ENCODE measurements at regions not wholly inside any gene's neighbourhood (a gene's known extent, or its start where the extent isn't known, plus 50 kb on each side); places are given as distances from the start of the nearest gene placed in this dataset.
A peak's percentile ranks its signal among the peaks of the same experiment; 100 is the strongest.

GRCh38 chr9:22288661-22289060 lies 158.0 kb upstream of the DMRTA1 start:
- DNase-seq, result no peak

DNA sequence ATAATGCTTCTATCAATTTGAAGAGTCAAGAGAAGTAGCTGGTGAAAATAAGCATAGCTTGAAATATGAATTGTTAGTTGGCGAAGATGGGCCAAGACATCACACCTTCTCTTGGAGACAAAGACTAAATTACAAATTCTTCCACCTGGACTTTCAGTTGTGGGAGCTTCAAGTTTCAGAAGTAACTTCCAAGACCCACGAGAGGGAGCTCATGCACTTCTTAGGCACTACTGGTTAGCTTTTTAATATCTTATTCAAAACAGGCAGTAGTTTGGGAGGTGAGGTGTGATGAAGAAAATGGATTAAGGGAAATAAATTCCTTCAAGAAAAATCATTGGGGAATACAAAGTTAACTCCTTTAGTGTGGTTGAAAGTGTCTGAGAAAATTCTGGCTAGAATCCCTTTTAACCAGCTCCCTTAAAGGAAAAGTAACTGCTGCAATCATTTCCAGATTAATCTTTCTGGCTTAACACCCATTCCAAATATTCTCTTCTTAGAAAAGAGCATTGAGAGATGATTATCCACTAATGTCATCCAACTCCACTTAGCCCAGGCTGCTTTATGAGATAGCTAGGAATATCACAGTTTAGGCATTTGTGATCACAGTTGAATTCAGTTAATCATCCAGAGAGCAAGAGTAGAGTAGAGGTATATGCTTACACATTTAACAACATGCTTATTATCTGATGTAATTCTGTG lies 139.5 kb upstream of the DMRTA1 start:
- DNase-seq, result peak; percentile 72

- peak; percentile 45 for DNase-seq
These were observed 138.4 kb upstream of the DMRTA1 start for GRCh38 chr9:22308177-22308576.

GRCh38 chr9:22316645-22317044 lies 130.0 kb upstream of the DMRTA1 start:
- DNase-seq, result no peak

DNA sequence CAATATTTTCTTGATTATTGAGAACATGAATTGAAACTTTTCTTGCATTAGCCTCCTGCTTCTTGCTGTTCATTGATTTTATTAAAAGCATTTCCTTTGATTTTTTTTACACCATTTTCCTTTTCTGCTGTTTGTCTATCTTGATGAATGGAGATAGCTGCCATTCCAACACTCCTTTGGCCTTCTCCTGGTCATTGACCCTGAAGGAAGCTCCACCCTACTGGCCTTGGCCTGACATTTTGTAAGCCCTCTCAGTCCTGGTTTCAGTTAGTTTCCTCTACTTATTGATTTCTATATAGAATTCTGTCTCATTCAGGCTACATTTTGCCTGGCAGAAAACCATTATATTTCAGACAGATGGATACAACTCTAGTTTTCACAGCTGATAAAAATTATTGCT lies 115.1 kb upstream of the DMRTA1 start:
- no peak for DNase-seq

DNA sequence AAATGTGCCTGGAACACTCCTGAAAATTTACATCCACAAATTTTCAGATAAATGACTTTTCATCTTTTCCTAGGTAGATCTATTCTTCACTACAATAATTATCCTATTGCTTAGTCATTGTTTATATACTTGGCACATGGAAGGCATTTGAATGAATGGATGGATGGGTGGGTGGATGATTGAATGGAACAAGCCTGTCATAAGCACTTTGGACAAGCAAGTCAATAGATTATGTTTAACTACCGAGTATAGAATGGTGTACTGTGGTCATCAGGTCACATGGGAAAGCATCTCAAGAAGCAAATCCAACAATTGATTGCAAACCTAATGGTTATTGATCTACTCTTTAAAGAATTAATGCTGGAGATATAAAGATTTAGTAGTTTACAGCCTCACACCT lies 114.4 kb upstream of the DMRTA1 start:
- DNase-seq, result no peak

DNA sequence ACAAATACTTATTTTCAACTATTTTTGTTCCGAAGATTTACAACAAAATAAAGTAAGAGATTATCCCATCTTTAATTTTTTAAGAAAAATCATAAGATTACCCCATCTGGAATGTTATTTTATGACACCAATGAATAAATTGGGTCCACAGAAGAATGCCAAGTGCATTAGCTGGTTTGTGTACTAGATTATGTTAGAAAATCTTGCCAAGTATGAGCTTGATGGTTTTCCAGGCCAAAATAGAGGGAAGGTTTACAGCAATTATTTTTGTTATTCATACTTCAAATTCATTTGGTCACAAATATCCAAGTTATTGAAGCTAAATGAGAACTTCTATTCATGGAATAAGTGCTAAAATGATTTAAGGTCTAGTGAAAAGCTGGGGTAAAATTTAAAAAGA lies 109.4 kb upstream of the DMRTA1 start:
- no peak for DNase-seq

- DNase-seq, result no peak
These were observed 104.0 kb upstream of the DMRTA1 start for GRCh38 chr9:22342491-22343217.

DNA sequence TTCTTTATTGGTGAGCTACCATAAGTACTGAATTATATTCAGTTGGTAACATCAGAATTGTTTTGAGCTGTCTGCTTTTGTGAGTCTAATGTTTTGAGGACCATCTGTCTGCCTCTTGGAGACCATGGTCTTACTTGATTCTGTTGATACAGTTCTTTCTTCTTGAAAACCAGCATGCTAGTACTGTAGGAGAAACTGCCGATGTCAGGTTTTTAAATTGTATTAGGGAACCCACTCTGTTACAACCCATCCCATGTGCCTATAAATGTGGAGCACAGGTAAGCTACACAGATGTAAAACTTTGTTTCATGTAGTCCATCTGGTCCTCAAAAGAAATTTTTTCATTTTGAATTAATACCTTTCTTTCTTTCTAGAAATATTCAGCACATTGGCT lies 103.4 kb upstream of the DMRTA1 start:
- no peak for DNase-seq

GRCh38 chr9:22354699-22355384 lies 91.8 kb upstream of the DMRTA1 start:
- DNase-seq, result no peak

- no peak for DNase-seq
These were observed 89.6 kb upstream of the DMRTA1 start for GRCh38 chr9:22356985-22357384.

DNA sequence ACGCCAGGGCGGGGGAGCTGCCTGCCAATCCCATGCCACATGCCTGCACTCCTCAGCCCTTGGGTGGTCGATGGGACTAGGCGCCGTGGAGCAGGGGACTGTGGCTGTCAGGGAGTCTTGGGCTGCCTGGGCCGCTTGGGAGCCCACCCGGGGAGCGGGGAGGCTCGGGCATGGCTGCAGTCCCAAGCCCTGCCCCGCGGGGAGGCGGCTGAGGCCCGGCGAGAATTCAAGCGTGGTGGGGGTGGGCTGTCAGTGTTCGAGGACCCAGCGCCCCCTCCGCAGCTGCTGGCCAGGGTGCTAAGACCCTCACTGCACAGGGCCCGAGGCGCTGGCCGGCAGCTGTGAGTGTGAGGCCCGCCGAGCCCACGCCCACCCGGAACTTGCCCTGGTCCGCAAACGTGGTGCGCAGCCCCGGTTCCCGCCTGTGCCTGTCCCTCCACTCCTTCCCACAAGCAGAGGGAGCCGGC lies 83.2 kb upstream of the DMRTA1 start:
- DNase-seq, result no peak

DNA sequence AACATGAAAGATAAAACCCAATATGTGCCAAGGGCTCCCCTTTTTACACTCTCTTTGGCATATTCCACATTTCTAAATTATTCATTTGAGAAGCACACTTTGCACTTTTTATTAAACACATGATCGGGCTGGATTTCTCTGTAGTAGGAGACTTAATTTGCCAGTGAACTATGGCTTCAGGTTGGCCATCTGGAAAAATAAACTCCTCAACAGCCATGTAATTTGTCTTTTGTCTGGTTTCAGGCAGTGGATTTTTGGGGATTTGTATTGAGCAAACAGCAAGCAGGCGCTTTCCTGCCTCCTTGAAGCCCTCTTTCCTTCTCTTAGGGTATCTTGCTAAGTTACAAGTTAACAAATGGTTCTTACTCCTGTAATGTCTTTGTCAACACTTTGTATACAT lies 73.0 kb upstream of the DMRTA1 start:
- DNase-seq, result peak; percentile 97

DNA sequence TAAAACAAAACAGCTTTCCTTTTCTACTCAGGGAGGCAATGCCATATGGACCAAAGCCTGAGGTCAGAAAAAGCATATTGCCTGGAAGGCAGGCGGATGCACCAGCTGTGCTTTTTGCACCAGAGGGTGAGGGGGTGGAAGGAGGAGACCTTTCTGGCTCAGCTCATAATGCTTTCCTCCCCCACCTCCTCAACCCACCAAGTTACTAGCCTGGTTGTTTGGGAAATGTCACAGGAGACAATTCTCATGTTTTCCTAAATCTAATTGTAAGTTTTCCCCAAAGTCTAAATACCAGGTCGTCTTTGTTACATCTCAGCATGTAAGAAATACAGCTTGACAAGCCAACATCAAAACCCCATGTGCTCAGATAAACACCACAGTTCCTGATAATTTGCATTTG lies 72.6 kb upstream of the DMRTA1 start:
- DNase-seq, result peak; percentile 97

- DNase-seq, result peak; percentile 56
These were observed 67.4 kb upstream of the DMRTA1 start for GRCh38 chr9:22379272-22379671.

GRCh38 chr9:22381170-22381569 lies 65.5 kb upstream of the DMRTA1 start:
- no peak for DNase-seq

DNA sequence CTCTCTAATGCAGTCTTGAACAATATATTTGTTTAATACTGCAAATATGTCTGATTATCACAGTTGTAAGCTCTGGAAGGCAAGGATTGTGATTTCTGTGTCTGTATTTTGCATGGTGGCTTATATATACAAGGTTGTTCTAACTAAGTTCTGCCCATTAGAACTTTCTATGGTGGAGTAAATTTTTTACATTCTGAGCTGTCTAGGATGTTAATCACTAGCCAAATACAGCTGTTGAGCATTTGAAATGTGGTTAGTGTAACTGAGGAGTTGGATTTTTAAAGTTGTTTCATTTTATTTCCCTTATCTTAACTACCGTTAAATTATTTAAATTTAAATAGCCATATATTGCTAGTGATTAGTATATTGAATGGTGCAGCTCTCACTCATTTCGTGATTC lies 64.3 kb upstream of the DMRTA1 start:
- DNase-seq, result no peak

GRCh38 chr9:22383718-22384117 lies 62.9 kb upstream of the DMRTA1 start:
- DNase-seq, result no peak

- no peak for DNase-seq
These were observed 57.4 kb upstream of the DMRTA1 start for GRCh38 chr9:22389271-22389670.

GRCh38 chr9:22392523-22392922 lies 54.1 kb upstream of the DMRTA1 start:
- no peak for DNase-seq

DNA sequence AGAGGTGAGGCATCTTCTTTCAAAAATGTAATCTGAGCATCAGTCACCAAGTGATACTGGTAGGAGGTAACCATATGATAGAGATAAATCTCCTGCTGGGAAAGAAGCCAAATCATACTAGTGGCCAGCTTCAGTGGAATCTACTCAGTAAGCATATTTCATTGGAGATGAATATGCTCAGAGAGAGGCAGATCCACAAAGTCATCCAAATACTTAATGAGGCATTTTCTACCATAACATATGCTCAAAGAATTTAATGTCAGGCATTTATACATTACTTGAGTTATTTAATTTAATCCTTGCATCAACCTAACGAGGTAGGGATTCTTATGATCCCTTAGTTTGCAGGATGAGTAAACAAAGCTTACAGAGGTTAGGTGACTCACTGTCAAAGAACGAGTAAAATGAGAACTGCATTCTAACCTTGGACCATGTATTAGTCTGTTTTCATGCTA lies 50.9 kb upstream of the DMRTA1 start:
- no peak for DNase-seq

Measured in NCI-H1694 treated with DMSO at 0.1 percent for 48 hours (cell line).